SU-DHL-6 (cell line): ENCODE measurements at regions not wholly inside any gene's neighbourhood (a gene's known extent, or its start where the extent isn't known, plus 50 kb on each side); places are given as distances from the start of the nearest gene placed in this dataset.

Experiments
- H2AFZ ChIP-seq: fragments of 200-600 bp; sonication (generic); 2 replicates; pipeline ENCODE4 v1.6.1; 2014; ENCODE audit warnings: low read depth, mild to moderate bottlenecking, moderate library complexity, mixed read lengths, antibody characterized with exemption, low read length; ENCODE audit not compliant: severe bottlenecking
- H3F3A ChIP-seq: fragments of 200-600 bp; shearing (Covaris generic); 2 replicates; pipeline ENCODE4 v1.6.0; 2016; ENCODE audit warnings: antibody characterized with exemption, mild to moderate bottlenecking; ENCODE audit not compliant: insufficient read depth
- H3K27ac ChIP-seq: fragments of 200-600 bp; sonication (generic); 2 replicates; pipeline ENCODE4 v1.5.1; 2016; ENCODE audit warnings: low read depth, mild to moderate bottlenecking, low read length, moderate library complexity, mixed read lengths
- H3K27me3 ChIP-seq: fragments of 200-600 bp; sonication (generic), shearing (Covaris generic); 2 replicates; pipeline ENCODE4 v1.6.0; 2014; ENCODE audit warnings: mild to moderate bottlenecking, low read length
- H3K36me3 ChIP-seq: fragments of 200-600 bp; sonication (generic); 2 replicates; pipeline ENCODE4 v1.6.1; 2014; ENCODE audit warnings: mild to moderate bottlenecking, low read length, mixed read lengths
- H3K4me2 ChIP-seq: fragments of 300-600, 200-600 bp; shearing (Covaris generic), sonication (generic); 2 replicates; pipeline ENCODE4 v1.6.0; 2014; ENCODE audit warnings: low read length, low read depth, mild to moderate bottlenecking; ENCODE audit not compliant: poor library complexity, severe bottlenecking
- H3K4me3 ChIP-seq: fragments of 200-600 bp; sonication (generic); 2 replicates; pipeline ENCODE4 v1.5.1; 2014; ENCODE audit warnings: antibody characterized with exemption, low read length, mild to moderate bottlenecking, mixed read lengths; ENCODE audit not compliant: insufficient read depth, poor library complexity, severe bottlenecking
- H3K79me2 ChIP-seq: fragments of 200-600 bp; sonication (generic); 2 replicates; pipeline ENCODE4 v1.6.1; 2014; ENCODE audit warnings: mild to moderate bottlenecking, low read length, moderate library complexity; ENCODE audit not compliant: insufficient read depth
- H3K9ac ChIP-seq: fragments of 200-600 bp; sonication (generic); 2 replicates; pipeline ENCODE4 v1.7.0; 2014; ENCODE audit warnings: mild to moderate bottlenecking, low read length
- H3K9me2 ChIP-seq: fragments of 200-600 bp; sonication (generic); replicated peaks from 2 replicates; pipeline ENCODE4 v1.6.1; 2014; ENCODE audit warnings: low read length; ENCODE audit not compliant: insufficient read depth
- H3K9me3 ChIP-seq: fragments of 200-600 bp; sonication (generic); 2 replicates; pipeline ENCODE4 v1.6.1; 2014; ENCODE audit warnings: low read length, mixed read lengths; ENCODE audit not compliant: insufficient read depth
- H4K20me1 ChIP-seq: fragments of 200-600 bp; sonication (generic); 2 replicates; pipeline ENCODE4 v1.6.1; 2014; ENCODE audit warnings: low read depth, mild to moderate bottlenecking, antibody characterized with exemption, low read length, moderate library complexity, mixed read lengths
- EZH2phosphoT487 ChIP-seq: fragments of 200-600 bp; sonication (generic), shearing (Covaris generic); conservative IDR thresholded peaks from 2 replicates; pipeline ENCODE4 v1.6.1; 2018; ENCODE audit warnings: mild to moderate bottlenecking, antibody characterized with exemption, low read length, moderate library complexity, mixed read lengths
- TF ChIP-seq, protein P1 (sequence below): fragments of 200-600 bp; sonication (generic); IDR thresholded peaks from one replicate; pipeline ENCODE4 v1.5.1; 2017; ENCODE audit warnings: antibody characterized with exemption, mild to moderate bottlenecking, low read length, moderate library complexity; ENCODE audit not compliant: insufficient read depth, poor library complexity, severe bottlenecking

DNA sequence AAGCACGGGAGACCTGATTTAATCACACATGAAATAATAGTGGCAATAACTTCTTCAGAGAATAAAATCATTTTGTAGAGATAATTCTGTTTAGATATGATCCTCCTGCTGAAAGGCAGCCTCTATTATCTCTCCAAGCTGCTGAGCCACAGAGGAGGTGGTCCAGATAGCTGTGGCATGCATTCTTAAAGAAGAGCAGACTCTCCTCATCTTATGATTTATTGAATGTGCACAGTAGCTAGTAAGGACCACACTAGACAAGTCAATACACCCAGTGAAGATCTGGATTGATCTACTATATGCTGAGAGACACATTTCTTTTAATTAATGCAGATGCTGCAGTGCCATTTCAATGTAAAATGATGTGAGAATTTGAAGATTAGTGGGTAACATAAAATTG lies 552.9 kb upstream of the ANO3 start:
- Histone ChIP-seq H3F3A (no peaks in the 10 kb centered on the region), H3K27me3 (no peaks in the 10 kb centered on the region), H3K9ac (no peak overlapping the region), H4K20me1 (no peaks in the 10 kb centered on the region), H3K4me3 (no peak overlapping the region), H3K9me3 (no peaks in the 10 kb centered on the region), H2AFZ (no peak overlapping the region), H3K27ac (no peak overlapping the region), H3K79me2 (no peaks in the 10 kb centered on the region), H3K9me2 (no peaks in the 10 kb centered on the region), H3K36me3 (no peaks in the 10 kb centered on the region), H3K4me2 (no peak overlapping the region)
- TF ChIP-seq EZH2phosphoT487, result no peak
- TF ChIP-seq, protein P1, sequence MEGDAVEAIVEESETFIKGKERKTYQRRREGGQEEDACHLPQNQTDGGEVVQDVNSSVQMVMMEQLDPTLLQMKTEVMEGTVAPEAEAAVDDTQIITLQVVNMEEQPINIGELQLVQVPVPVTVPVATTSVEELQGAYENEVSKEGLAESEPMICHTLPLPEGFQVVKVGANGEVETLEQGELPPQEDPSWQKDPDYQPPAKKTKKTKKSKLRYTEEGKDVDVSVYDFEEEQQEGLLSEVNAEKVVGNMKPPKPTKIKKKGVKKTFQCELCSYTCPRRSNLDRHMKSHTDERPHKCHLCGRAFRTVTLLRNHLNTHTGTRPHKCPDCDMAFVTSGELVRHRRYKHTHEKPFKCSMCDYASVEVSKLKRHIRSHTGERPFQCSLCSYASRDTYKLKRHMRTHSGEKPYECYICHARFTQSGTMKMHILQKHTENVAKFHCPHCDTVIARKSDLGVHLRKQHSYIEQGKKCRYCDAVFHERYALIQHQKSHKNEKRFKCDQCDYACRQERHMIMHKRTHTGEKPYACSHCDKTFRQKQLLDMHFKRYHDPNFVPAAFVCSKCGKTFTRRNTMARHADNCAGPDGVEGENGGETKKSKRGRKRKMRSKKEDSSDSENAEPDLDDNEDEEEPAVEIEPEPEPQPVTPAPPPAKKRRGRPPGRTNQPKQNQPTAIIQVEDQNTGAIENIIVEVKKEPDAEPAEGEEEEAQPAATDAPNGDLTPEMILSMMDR, result no peak

DNA sequence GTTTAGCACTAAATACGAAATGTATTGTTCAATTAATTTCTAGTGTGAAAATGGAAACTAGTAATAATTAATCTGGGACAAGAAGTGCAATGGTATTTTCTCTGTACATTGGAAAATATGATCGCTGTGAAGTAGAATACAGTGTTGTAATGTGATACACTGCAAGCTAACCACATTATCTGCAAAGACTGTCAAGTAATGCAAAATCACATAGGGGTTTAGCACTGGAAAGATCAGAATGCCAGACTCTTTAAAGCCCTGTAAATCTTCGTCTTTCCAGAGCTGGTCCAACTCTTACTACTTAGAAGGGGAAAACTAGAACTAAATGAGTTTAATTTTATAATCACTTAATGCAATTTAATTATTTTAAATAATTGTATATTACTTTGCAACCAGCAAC lies 544.5 kb upstream of the ANO3 start:
- Histone ChIP-seq H3K4me2 (no peak overlapping the region), H3K79me2 (no peaks in the 10 kb centered on the region), H3K36me3 (no peaks in the 10 kb centered on the region), H2AFZ (no peak overlapping the region), H3K9ac (no peak overlapping the region), H3K9me2 (no peaks in the 10 kb centered on the region), H3F3A (no peaks in the 10 kb centered on the region), H3K4me3 (no peak overlapping the region), H3K9me3 (no peaks in the 10 kb centered on the region), H4K20me1 (no peaks in the 10 kb centered on the region), H3K27me3 (no peaks in the 10 kb centered on the region), H3K27ac (no peak overlapping the region)
- TF ChIP-seq EZH2phosphoT487, result no peak
- TF ChIP-seq, protein P1, result no peak

GRCh38 chr11:25790396-25790795 lies 541.5 kb upstream of the ANO3 start:
- Histone ChIP-seq H3K79me2 (no peaks in the 10 kb centered on the region), H3K4me3 (no peak overlapping the region), H3K27me3 (no peaks in the 10 kb centered on the region), H3F3A (no peaks in the 10 kb centered on the region), H3K9me3 (no peaks in the 10 kb centered on the region), H3K4me2 (no peak overlapping the region), H3K9me2 (no peaks in the 10 kb centered on the region), H3K27ac (no peak overlapping the region), H4K20me1 (no peaks in the 10 kb centered on the region), H3K36me3 (no peaks in the 10 kb centered on the region), H3K9ac (no peak overlapping the region), H2AFZ (no peak overlapping the region)
- TF ChIP-seq EZH2phosphoT487, result no peak
- TF ChIP-seq, protein P1, result no peak

DNA sequence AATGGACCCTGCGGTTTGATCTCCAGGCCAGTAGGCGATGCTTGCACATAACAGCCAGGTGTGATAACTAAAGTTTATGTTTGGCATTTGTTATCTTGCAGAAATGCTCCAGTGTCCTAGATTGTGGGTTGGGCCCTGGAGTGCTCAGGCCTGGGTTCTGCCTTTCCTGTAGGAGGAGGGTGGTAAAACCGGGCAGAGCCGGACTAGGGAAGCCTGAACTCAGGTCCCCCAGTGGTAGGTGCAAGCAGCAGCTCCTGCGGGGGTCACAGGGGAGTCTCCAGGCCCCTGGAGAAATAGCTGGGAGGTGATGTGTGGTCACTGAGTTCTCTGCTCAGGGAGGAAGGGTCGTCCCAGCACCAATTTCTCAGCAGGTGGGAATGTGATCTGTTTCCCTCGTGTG lies 538.3 kb upstream of the ANO3 start:
- no peaks in the 10 kb centered on the region for H3K36me3 ChIP-seq
- no peaks in the 10 kb centered on the region for H4K20me1 ChIP-seq
- H2AFZ ChIP-seq, result no peak overlapping the region
- H3K79me2 ChIP-seq, result no peaks in the 10 kb centered on the region
- TF ChIP-seq, protein P1, result no peak
- TF ChIP-seq EZH2phosphoT487, result no peak
- no peak overlapping the region for H3K9ac ChIP-seq
- H3F3A ChIP-seq, result no peaks in the 10 kb centered on the region
- H3K27me3 ChIP-seq, result no peaks in the 10 kb centered on the region
- no peak overlapping the region for H3K4me2 ChIP-seq
- H3K4me3 ChIP-seq, result no peak overlapping the region
- no peaks in the 10 kb centered on the region for H3K9me2 ChIP-seq
- no peaks in the 10 kb centered on the region for H3K9me3 ChIP-seq
- H3K27ac ChIP-seq, result no peak overlapping the region
